ENCODE measurements at regions not wholly inside any gene's neighbourhood (a gene's known extent, or its start where the extent isn't known, plus 50 kb on each side); places are given as distances from the start of the nearest gene placed in this dataset.

DNA sequence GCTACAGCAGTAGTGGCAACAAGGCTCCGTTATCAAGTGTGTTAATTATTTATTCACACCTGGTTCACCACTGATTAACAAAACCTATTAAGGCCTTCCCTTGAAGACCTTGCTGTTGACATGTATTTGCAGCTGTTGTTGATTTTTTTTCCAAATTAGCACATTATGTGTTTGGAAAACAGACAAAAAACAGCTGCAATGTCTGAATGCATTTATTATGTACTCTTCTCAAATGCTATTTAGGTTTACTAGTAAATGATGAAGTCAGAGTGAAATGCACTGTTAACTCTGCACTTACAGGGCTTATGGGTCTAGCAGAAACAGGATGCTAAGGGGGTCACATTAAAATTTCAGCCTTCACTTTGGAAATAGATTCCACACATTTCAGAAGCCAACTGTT, 99.5 kb upstream of the PCDH7 start:
- no peak for TF ChIP-seq POLR2AphosphoS5 (IDR thresholded peaks at IDR 0.05; ENCODE audit: low read depth, low read length)
- no peak for TF ChIP-seq TAF1 (IDR thresholded peaks at IDR 0.05; ENCODE audit: borderline replicate concordance, insufficient read depth, low read length)
- TF ChIP-seq, protein P1, sequence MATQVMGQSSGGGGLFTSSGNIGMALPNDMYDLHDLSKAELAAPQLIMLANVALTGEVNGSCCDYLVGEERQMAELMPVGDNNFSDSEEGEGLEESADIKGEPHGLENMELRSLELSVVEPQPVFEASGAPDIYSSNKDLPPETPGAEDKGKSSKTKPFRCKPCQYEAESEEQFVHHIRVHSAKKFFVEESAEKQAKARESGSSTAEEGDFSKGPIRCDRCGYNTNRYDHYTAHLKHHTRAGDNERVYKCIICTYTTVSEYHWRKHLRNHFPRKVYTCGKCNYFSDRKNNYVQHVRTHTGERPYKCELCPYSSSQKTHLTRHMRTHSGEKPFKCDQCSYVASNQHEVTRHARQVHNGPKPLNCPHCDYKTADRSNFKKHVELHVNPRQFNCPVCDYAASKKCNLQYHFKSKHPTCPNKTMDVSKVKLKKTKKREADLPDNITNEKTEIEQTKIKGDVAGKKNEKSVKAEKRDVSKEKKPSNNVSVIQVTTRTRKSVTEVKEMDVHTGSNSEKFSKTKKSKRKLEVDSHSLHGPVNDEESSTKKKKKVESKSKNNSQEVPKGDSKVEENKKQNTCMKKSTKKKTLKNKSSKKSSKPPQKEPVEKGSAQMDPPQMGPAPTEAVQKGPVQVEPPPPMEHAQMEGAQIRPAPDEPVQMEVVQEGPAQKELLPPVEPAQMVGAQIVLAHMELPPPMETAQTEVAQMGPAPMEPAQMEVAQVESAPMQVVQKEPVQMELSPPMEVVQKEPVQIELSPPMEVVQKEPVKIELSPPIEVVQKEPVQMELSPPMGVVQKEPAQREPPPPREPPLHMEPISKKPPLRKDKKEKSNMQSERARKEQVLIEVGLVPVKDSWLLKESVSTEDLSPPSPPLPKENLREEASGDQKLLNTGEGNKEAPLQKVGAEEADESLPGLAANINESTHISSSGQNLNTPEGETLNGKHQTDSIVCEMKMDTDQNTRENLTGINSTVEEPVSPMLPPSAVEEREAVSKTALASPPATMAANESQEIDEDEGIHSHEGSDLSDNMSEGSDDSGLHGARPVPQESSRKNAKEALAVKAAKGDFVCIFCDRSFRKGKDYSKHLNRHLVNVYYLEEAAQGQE (IDR thresholded peaks at IDR 0.05; ENCODE audit: insufficient read depth in 1 of 2, low read depth in 2 of 2, low read length in 2 of 2): no peak
- no peak for TF ChIP-seq SIN3A (IDR thresholded peaks at IDR 0.05; ENCODE audit: borderline replicate concordance, insufficient read depth, low read length)
- no peak for TF ChIP-seq FOXP2 (optimal IDR thresholded peaks at IDR 0.05; ENCODE audit: borderline replicate concordance, extremely low read depth, extremely low read length, insufficient read depth)

Data from PFSK-1 (cell line).